HepG2 (cell line): ENCODE measurements at regions not wholly inside any gene's neighbourhood (a gene's known extent, or its start where the extent isn't known, plus 50 kb on each side); places are given as distances from the start of the nearest gene placed in this dataset.

Experiments used
- ATF7 ChIP-seq, 2 experiments: fragments of 450-650 bp in 1 of 2; sonication (generic) in 1 of 2; formaldehyde crosslinking in 1 of 2; IDR thresholded peaks; 2 replicates each; pipeline versions ENCODE4 v1.4.0 to v1.6.1; 2016 to 2020; ENCODE audit warnings: antibody characterized with exemption in 1 of 2, mild to moderate bottlenecking in 1 of 2, missing genetic modification reagents in 1 of 2
- CC2D1A ChIP-seq: sonication (generic); formaldehyde crosslinking; IDR thresholded peaks from 2 replicates; pipeline ENCODE4 v1.8.1; 2023; ENCODE audit warnings: mild to moderate bottlenecking, missing genetic modification reagents
- CTCF ChIP-seq: sonication (generic); formaldehyde crosslinking; IDR thresholded peaks from 2 replicates; pipeline ENCODE4 v1.5.0; 2020; ENCODE audit warnings: mild to moderate bottlenecking, missing genetic modification reagents, moderate library complexity
- ESRRA ChIP-seq: sonication (generic); formaldehyde crosslinking; IDR thresholded peaks from 2 replicates; pipeline ENCODE4 v1.5.1; 2020; ENCODE audit warnings: mild to moderate bottlenecking, low read depth, missing genetic modification reagents
- PAX8 ChIP-seq: sonication (generic); formaldehyde crosslinking; IDR thresholded peaks from 2 replicates; pipeline ENCODE4 v1.8.0; 2022; ENCODE audit warnings: mild to moderate bottlenecking, missing genetic modification reagents, borderline replicate concordance
- ZIK1 ChIP-seq: sonication (generic); formaldehyde crosslinking; IDR thresholded peaks from 2 replicates; pipeline ENCODE4 v1.5.0; 2020; ENCODE audit warnings: mild to moderate bottlenecking, low read depth, missing genetic modification reagents, borderline replicate concordance

GRCh38 chr7:116434820-116435341 is 64.7 kb upstream of the CAV2 start:
- TF ChIP-seq ESRRA (CRISPR knock-in tag), result no peak
- no peak for TF ChIP-seq ATF7 (IDR thresholded peaks at IDR 0.05)
- TF ChIP-seq ATF7 (CRISPR knock-in tag; IDR thresholded peaks at IDR 0.05), result no peak
- no peak for TF ChIP-seq CC2D1A (CRISPR knock-in tag)
- no peak for TF ChIP-seq ZIK1 (CRISPR knock-in tag)
- no peak for TF ChIP-seq PAX8 (CRISPR knock-in tag)
- no peak for TF ChIP-seq CTCF (CRISPR knock-in tag)
